ENCODE measurements at regions not wholly inside any gene's neighbourhood (a gene's known extent, or its start where the extent isn't known, plus 50 kb on each side); places are given as distances from the start of the nearest gene placed in this dataset.

- no peak for TF ChIP-seq NFAT5 (CRISPR knock-in tag; IDR thresholded peaks at IDR 0.05)
- TF ChIP-seq YY1 (IDR thresholded peaks at IDR 0.05; ENCODE audit: insufficient read depth, insufficient replicate concordance, low read depth, low read length): no peak
- no peak for TF ChIP-seq ZNF274 (CRISPR knock-in tag; IDR thresholded peaks at IDR 0.05)
- TF ChIP-seq ATF6 (CRISPR knock-in tag; conservative IDR thresholded peaks at IDR 0.05): no peak
- no peak for TF ChIP-seq ZNF589 (CRISPR knock-in tag; conservative IDR thresholded peaks at IDR 0.05)
Observed at GRCh38 chr5:68444833-68445232, 229.3 kb downstream of the PIK3R1 start.

Data from HepG2 (cell line).